NT2/D1 (cell line): ENCODE measurements at regions not wholly inside any gene's neighbourhood (a gene's known extent, or its start where the extent isn't known, plus 50 kb on each side); places are given as distances from the start of the nearest gene placed in this dataset.
"Not testable (repeated sequence)": the region's sequence is repeated elsewhere in the genome, so short reads cannot be mapped to it uniquely, and the experiment has no call there.

ENCODE experiments used
- DNase-seq: peaks from one replicate; pipeline ENCODE4 v3.0.0-alpha.2; 2011; ENCODE audit warnings: low read depth, low spot score
- H3K27me3 ChIP-seq: 2 replicates; pipeline ENCODE4 v1.6.0; 2011; ENCODE audit warnings: mild to moderate bottlenecking; ENCODE audit not compliant: insufficient read length, insufficient read depth
- H3K36me3 ChIP-seq: 2 replicates; pipeline ENCODE4 v1.6.1; 2011; ENCODE audit warnings: mild to moderate bottlenecking, low read length, mixed read lengths; ENCODE audit not compliant: insufficient read depth, insufficient read length
- H3K4me1 ChIP-seq: 2 replicates; pipeline ENCODE4 v1.5.1; 2011; ENCODE audit not compliant: insufficient read depth, insufficient read length
- H3K4me3 ChIP-seq: 2 replicates; pipeline ENCODE4 v1.5.1; 2011; ENCODE audit warnings: low read depth; ENCODE audit not compliant: insufficient read length
- H3K9ac ChIP-seq: 2 replicates; pipeline ENCODE4 v1.6.0; 2011; ENCODE audit warnings: low read depth; ENCODE audit not compliant: insufficient read length
- H3K9me3 ChIP-seq: 2 replicates; pipeline ENCODE4 v1.5.1; 2011; ENCODE audit warnings: mild to moderate bottlenecking, low read length; ENCODE audit not compliant: insufficient read depth
- SUZ12 ChIP-seq: IDR thresholded peaks from 2 replicates; pipeline ENCODE4 v1.6.1; 2011; ENCODE audit not compliant: insufficient read length, insufficient read depth; ENCODE audit errors: extremely low read depth
- YY1 ChIP-seq: IDR thresholded peaks from 2 replicates; pipeline ENCODE4 v1.6.1; 2011; ENCODE audit not compliant: insufficient read length, insufficient read depth
- ZNF274 ChIP-seq: IDR thresholded peaks from 2 replicates; pipeline ENCODE4 v1.6.1; 2011; ENCODE audit warnings: mild to moderate bottlenecking, low read depth, low read length

DNA sequence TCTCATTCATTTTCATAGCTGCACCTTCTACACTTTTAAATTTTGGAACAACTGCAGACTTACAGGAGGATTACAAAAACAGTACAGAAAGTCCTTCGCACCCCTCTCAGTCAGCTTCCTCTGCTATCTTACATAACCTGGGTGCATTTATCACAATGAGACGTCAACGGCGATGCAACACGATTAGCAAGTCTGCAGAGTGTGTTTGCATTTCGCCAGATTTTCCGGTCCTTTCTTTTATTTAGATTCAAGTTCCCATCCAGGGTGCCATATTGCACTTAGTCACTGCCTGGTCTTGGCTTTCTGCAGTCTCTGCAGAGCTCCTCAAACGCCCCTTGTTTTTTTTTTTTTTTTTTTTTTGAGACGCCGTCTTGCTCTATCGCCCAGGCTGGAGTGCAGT, 85.9 kb downstream of the ASMT start:
- DNase-seq, result no peak
- H3K27me3 ChIP-seq, result no peaks in the 10 kb centered on the region
- H3K4me3 ChIP-seq, result no peak overlapping the region
- no peaks in the 10 kb centered on the region for H3K4me1 ChIP-seq
- H3K36me3 ChIP-seq, result no peaks in the 10 kb centered on the region
- H3K9me3 ChIP-seq, result peaks cover 6% of the 10 kb centered on the region; the same call in 1 of the 2 replicates
- H3K9ac ChIP-seq, result no peak overlapping the region
- TF ChIP-seq YY1 (no peak), ZNF274 (no peak), SUZ12 (no peak)

GRCh38 chrX:1701396-1701901, 86.6 kb downstream of the ASMT start:
- H3K9me3 ChIP-seq, H3K4me3 ChIP-seq, H3K4me1 ChIP-seq, DNase-seq, H3K27me3 ChIP-seq, H3K9ac ChIP-seq, H3K36me3 ChIP-seq: not testable (repeated sequence)

GRCh38 chrX:1702142-1702541, 87.3 kb downstream of the ASMT start:
- not testable (repeated sequence) for H3K36me3 ChIP-seq, H3K9me3 ChIP-seq, H3K9ac ChIP-seq, H3K27me3 ChIP-seq, DNase-seq, H3K4me3 ChIP-seq, H3K4me1 ChIP-seq

GRCh38 chrX:1702557-1702956, 87.7 kb downstream of the ASMT start:
- not testable (repeated sequence) for H3K9ac ChIP-seq, H3K36me3 ChIP-seq, DNase-seq, H3K9me3 ChIP-seq, H3K4me1 ChIP-seq, H3K27me3 ChIP-seq, H3K4me3 ChIP-seq

DNA sequence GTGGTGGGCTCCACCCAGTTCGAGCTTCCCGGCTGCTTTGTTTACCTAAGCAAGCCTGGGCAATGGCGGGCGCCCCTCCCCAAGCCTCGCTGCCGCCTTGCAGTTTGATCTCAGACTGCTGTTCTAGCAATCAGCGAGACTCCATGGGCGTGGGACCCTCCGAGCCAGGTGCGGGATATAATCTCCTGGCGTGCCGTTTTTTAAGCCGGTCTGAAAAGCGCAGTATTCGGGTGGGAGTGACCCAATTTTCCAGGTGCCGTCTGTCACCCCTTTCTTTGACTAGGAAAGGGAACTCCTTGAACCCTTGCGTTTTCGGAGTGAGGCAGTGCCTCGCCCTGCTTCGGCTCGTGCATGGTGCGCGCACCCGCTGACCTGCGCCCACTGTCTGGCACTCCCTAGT, 94.4 kb downstream of the ASMT start:
- peaks cover 11% of the 10 kb centered on the region for H3K9me3 ChIP-seq
- not testable (repeated sequence) for H3K27me3 ChIP-seq, H3K9ac ChIP-seq

GRCh38 chrX:1713296-1713695, 98.4 kb downstream of the ASMT start:
- H3K27me3 ChIP-seq, result no peaks in the 10 kb centered on the region
- no peak for DNase-seq
- H3K4me1 ChIP-seq, result no peaks in the 10 kb centered on the region
- no peak overlapping the region for H3K4me3 ChIP-seq
- peaks cover 11% of the 10 kb centered on the region for H3K9me3 ChIP-seq
- no peak overlapping the region for H3K9ac ChIP-seq
- TF ChIP-seq YY1 (no peak), ZNF274 (no peak), SUZ12 (no peak)
- no peaks in the 10 kb centered on the region for H3K36me3 ChIP-seq

More for the DNA sequence above, 94.4 kb downstream of the ASMT start:
- not testable (repeated sequence) for H3K36me3 ChIP-seq, H3K4me1 ChIP-seq, H3K4me3 ChIP-seq, DNase-seq

GRCh38 chrX:1717373-1717772, 102.5 kb downstream of the ASMT start:
- H3K9me3 ChIP-seq, result no peaks in the 10 kb centered on the region
- no peak overlapping the region for H3K4me3 ChIP-seq
- H3K36me3 ChIP-seq, result no peaks in the 10 kb centered on the region
- H3K9ac ChIP-seq, result no peak overlapping the region
- no peaks in the 10 kb centered on the region for H3K4me1 ChIP-seq
- H3K27me3 ChIP-seq, result no peaks in the 10 kb centered on the region
- no peak for DNase-seq
- TF ChIP-seq ZNF274, result no peak
- TF ChIP-seq YY1, result no peak
- TF ChIP-seq SUZ12, result no peak

- no peak for DNase-seq
- Histone ChIP-seq H3K4me3 (no peak overlapping the region), H3K9ac (no peak overlapping the region), H3K36me3 (no peaks in the 10 kb centered on the region), H3K4me1 (no peaks in the 10 kb centered on the region), H3K9me3 (no peaks in the 10 kb centered on the region; the same call in 1 of the 2 replicates), H3K27me3 (no peaks in the 10 kb centered on the region)
- no peak for TF ChIP-seq SUZ12
- TF ChIP-seq YY1, result no peak
- no peak for TF ChIP-seq ZNF274
These were observed 104.4 kb downstream of the ASMT start for GRCh38 chrX:1719270-1719669.
